ENCODE measurements at regions not wholly inside any gene's neighbourhood (a gene's known extent, or its start where the extent isn't known, plus 50 kb on each side); places are given as distances from the start of the nearest gene placed in this dataset.

DNA sequence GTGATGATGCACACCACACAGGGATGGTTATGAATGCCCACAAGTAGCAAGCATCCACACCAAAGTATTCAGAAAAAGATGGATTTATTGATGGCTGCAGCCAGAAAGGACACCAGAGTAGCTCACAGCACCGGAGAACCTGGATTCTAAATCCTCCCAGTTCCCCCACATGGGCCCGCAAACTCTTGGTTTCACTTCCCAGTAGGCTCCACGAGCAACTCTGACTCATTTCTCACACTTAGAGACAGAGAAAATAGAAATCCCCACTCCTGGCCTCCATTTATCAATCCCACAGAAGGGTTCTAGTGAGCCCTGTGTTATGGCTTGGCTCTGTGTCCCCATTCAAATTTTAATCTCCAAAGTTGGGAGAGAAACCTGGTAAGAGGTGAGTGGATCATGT, 426.7 kb upstream of the MYT1L start:
- Mint-ChIP-seq H3K27ac (ENCODE audit: low read depth, unreplicated experiment) (no peak overlapping the region), H3K4me1 (ENCODE audit: insufficient read depth, unreplicated experiment) (no peaks in the 10 kb centered on the region), H3K4me3 (ENCODE audit: unreplicated experiment) (no peak overlapping the region), H3K27me3 (ENCODE audit: insufficient read depth, unreplicated experiment) (no peaks in the 10 kb centered on the region), H3K9me3 (ENCODE audit: unreplicated experiment) (peaks cover 7% of the 10 kb centered on the region), H3K36me3 (ENCODE audit: insufficient read depth, unreplicated experiment) (no peaks in the 10 kb centered on the region)
- no peak for DNase-seq (ENCODE audit: unreplicated experiment)
- TF ChIP-seq, protein P1, sequence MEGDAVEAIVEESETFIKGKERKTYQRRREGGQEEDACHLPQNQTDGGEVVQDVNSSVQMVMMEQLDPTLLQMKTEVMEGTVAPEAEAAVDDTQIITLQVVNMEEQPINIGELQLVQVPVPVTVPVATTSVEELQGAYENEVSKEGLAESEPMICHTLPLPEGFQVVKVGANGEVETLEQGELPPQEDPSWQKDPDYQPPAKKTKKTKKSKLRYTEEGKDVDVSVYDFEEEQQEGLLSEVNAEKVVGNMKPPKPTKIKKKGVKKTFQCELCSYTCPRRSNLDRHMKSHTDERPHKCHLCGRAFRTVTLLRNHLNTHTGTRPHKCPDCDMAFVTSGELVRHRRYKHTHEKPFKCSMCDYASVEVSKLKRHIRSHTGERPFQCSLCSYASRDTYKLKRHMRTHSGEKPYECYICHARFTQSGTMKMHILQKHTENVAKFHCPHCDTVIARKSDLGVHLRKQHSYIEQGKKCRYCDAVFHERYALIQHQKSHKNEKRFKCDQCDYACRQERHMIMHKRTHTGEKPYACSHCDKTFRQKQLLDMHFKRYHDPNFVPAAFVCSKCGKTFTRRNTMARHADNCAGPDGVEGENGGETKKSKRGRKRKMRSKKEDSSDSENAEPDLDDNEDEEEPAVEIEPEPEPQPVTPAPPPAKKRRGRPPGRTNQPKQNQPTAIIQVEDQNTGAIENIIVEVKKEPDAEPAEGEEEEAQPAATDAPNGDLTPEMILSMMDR (IDR thresholded peaks at IDR 0.05; ENCODE audit: unreplicated experiment): no peak
- ChIA-PET CTCF (no interaction called here), POLR2A (no interaction called here)
- intact Hi-C loops (cut with micrococcal nuclease): no loop called here
- no TSS peak for BruUV-seq (replicated peaks)

DNA sequence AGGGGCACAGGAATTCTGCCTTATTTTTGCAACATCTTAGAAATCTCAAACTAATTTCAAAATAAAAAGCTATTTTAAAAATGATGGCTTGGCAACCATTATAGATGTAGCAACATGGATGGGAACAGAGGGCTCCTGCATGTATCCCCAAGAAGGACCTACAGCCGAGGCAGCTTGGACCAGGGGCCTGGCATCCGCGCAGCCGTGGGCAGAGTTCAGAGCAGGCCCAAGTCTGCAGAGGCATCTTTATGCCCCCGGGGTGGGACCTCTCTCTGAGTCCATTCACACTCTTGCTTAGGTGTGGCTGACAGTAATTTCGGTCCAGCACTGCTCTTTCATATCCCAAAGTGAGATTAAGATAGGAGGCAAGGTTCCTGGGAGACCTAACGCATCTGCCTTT, 425.8 kb upstream of the MYT1L start:
- Mint-ChIP-seq H3K27me3 (ENCODE audit: insufficient read depth, unreplicated experiment) (no peaks in the 10 kb centered on the region), H3K36me3 (ENCODE audit: insufficient read depth, unreplicated experiment) (peaks cover 3% of the 10 kb centered on the region), H3K4me1 (ENCODE audit: insufficient read depth, unreplicated experiment) (no peaks in the 10 kb centered on the region), H3K27ac (ENCODE audit: low read depth, unreplicated experiment) (no peak overlapping the region), H3K9me3 (ENCODE audit: unreplicated experiment) (peaks cover 7% of the 10 kb centered on the region), H3K4me3 (ENCODE audit: unreplicated experiment) (no peak overlapping the region)
- ChIA-PET POLR2A (no interaction called here), CTCF (no interaction called here)
- intact Hi-C loops (cut with micrococcal nuclease): no loop called here
- BruUV-seq (replicated peaks): no TSS peak
- TF ChIP-seq, protein P1 (IDR thresholded peaks at IDR 0.05; ENCODE audit: unreplicated experiment): no peak
- DNase-seq (ENCODE audit: unreplicated experiment): no peak

DNA sequence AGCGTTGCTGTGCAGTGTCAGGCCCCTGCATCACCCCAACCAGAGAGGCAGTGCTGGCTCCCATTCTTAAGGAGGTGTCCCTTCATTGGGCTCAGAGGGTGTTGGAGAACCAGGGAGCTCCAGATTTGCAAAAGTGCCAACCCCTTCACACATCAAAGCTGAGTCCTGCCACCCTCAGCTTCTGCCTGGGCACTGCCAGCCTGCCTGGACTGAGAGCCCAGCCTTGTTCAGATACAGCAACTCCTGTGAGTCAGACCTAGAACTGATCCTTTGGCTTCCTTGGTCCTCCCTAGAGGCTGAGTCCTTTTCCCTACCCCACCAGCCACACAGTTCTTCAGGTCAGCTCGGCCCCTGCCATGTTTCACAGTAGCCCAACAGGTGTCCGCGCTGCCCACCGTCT, 424.9 kb upstream of the MYT1L start:
- Mint-ChIP-seq H3K36me3 (ENCODE audit: insufficient read depth, unreplicated experiment) (peaks cover 5% of the 10 kb centered on the region), H3K4me1 (ENCODE audit: insufficient read depth, unreplicated experiment) (no peaks in the 10 kb centered on the region), H3K27ac (ENCODE audit: low read depth, unreplicated experiment) (no peak overlapping the region), H3K4me3 (ENCODE audit: unreplicated experiment) (no peak overlapping the region), H3K27me3 (ENCODE audit: insufficient read depth, unreplicated experiment) (no peaks in the 10 kb centered on the region), H3K9me3 (ENCODE audit: unreplicated experiment) (peaks cover 13% of the 10 kb centered on the region)
- intact Hi-C loops (cut with micrococcal nuclease): no loop called here
- POLR2A ChIA-PET: no interaction called here
- TF ChIP-seq, protein P1 (IDR thresholded peaks at IDR 0.05; ENCODE audit: unreplicated experiment): no peak
- CTCF ChIA-PET: interaction anchor here (0.6 kb wide), 3 partner anchors 106 to 1019 kb away, joined by 3 to 4 read pairs (median 4); no protein-coding TSS in a partner anchor
- BruUV-seq (replicated peaks): no TSS peak
- no peak for DNase-seq (ENCODE audit: unreplicated experiment)

DNA sequence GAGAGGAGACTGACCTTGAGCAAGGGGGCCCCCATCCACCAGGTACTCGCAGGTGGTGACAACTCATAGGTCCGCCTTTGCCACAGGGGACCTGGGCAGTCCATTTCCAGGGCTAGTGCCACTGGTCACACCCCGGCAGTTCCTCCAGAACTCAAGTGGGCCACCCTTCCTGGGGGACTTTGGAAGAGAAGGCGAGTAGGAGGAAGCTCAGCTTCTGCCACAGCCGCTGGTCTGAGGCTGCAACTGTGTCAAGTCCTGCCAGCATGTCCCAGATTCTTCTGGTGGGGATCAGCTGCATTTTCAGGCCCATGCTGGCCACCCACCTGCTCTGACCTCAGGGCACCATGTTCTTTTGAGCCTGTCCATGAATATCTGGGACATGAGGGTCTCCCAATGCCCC, 423.9 kb upstream of the MYT1L start:
- POLR2A ChIA-PET: no interaction called here

More for the DNA sequence above, 423.9 kb upstream of the MYT1L start:
- peaks cover 5% of the 10 kb centered on the region for H3K36me3 Mint-ChIP-seq (ENCODE audit: insufficient read depth, unreplicated experiment)
- intact Hi-C loops (cut with micrococcal nuclease): no loop called here
- peaks cover 16% of the 10 kb centered on the region for H3K9me3 Mint-ChIP-seq (ENCODE audit: unreplicated experiment)
- no peak for DNase-seq (ENCODE audit: unreplicated experiment)
- no peaks in the 10 kb centered on the region for H3K4me1 Mint-ChIP-seq (ENCODE audit: insufficient read depth, unreplicated experiment)
- CTCF ChIA-PET: no interaction called here
- H3K4me3 Mint-ChIP-seq (ENCODE audit: unreplicated experiment): no peak overlapping the region
- no TSS peak for BruUV-seq (replicated peaks)
- H3K27ac Mint-ChIP-seq (ENCODE audit: low read depth, unreplicated experiment): no peak overlapping the region
- H3K27me3 Mint-ChIP-seq (ENCODE audit: insufficient read depth, unreplicated experiment): no peaks in the 10 kb centered on the region
- TF ChIP-seq, protein P1 (IDR thresholded peaks at IDR 0.05; ENCODE audit: unreplicated experiment): no peak

Data from MCF 10A (cell line).